ENCODE measurements at regions not wholly inside any gene's neighbourhood (a gene's known extent, or its start where the extent isn't known, plus 50 kb on each side); places are given as distances from the start of the nearest gene placed in this dataset.

- no peak for DNase-seq
- intact Hi-C loops (cut with DNase I): no loop called here
Observed at GRCh38 chr6:147849401-147850330, 341.2 kb downstream of the SAMD5 start.

GRCh38 chr6:147852772-147853171 lies 344.3 kb downstream of the SAMD5 start:
- no peak for DNase-seq
- intact Hi-C loops (cut with DNase I): no loop called here

GRCh38 chr6:147853574-147853973 lies 345.1 kb downstream of the SAMD5 start:
- intact Hi-C loops (cut with DNase I): no loop called here
- DNase-seq: no peak

- intact Hi-C loops (cut with DNase I): no loop called here
- DNase-seq: no peak
Observed at GRCh38 chr6:147855803-147856482, 347.5 kb downstream of the SAMD5 start.

GRCh38 chr6:147856687-147857086 lies 348.2 kb downstream of the SAMD5 start:
- intact Hi-C loops (cut with DNase I): no loop called here
- DNase-seq: no peak

- DNase-seq: no peak
- intact Hi-C loops (cut with DNase I): no loop called here
Observed at GRCh38 chr6:147858421-147858820, 349.9 kb downstream of the SAMD5 start.

GRCh38 chr6:147859071-147859470 lies 350.6 kb downstream of the SAMD5 start:
- no peak for DNase-seq
- intact Hi-C loops (cut with DNase I): no loop called here

- intact Hi-C loops (cut with DNase I): no loop called here
- DNase-seq: no peak
Observed at GRCh38 chr6:147861696-147862095, 353.2 kb downstream of the SAMD5 start.

- DNase-seq: no peak
- intact Hi-C loops (cut with DNase I): no loop called here
Observed at GRCh38 chr6:147867433-147868226, 359.1 kb downstream of the SAMD5 start.

GRCh38 chr6:147868427-147869190 lies 360.1 kb downstream of the SAMD5 start:
- intact Hi-C loops (cut with DNase I): no loop called here
- no peak for DNase-seq

- DNase-seq: no peak
- intact Hi-C loops (cut with DNase I): no loop called here
Observed at GRCh38 chr6:147869201-147869600, 360.7 kb downstream of the SAMD5 start.

- no peak for DNase-seq
- intact Hi-C loops (cut with DNase I): no loop called here
Observed at GRCh38 chr6:147869869-147870268, 361.4 kb downstream of the SAMD5 start.

GRCh38 chr6:147870506-147871110 lies 362.1 kb downstream of the SAMD5 start:
- intact Hi-C loops (cut with DNase I): no loop called here

GRCh38 chr6:147872002-147872401 lies 363.5 kb downstream of the SAMD5 start:
- intact Hi-C loops (cut with DNase I): no loop called here
- no peak for DNase-seq

More at GRCh38 chr6:147870506-147871110, 362.1 kb downstream of the SAMD5 start:
- DNase-seq: no peak

- intact Hi-C loops (cut with DNase I): no loop called here
- no peak for DNase-seq
Observed at GRCh38 chr6:147873816-147874215, 365.3 kb downstream of the SAMD5 start.

GRCh38 chr6:147874322-147874721 lies 365.8 kb downstream of the SAMD5 start:
- no peak for DNase-seq
- intact Hi-C loops (cut with DNase I): no loop called here

GRCh38 chr6:147879031-147879580 lies 370.6 kb downstream of the SAMD5 start:
- DNase-seq: no peak
- intact Hi-C loops (cut with DNase I): no loop called here

- intact Hi-C loops (cut with DNase I): no loop called here
- no peak for DNase-seq
Observed at GRCh38 chr6:147881432-147881831, 372.9 kb downstream of the SAMD5 start.

- no peak for DNase-seq
- intact Hi-C loops (cut with DNase I): no loop called here
Observed at GRCh38 chr6:147888374-147888773, 379.9 kb downstream of the SAMD5 start.

- intact Hi-C loops (cut with DNase I): no loop called here
- DNase-seq: no peak
Observed at GRCh38 chr6:147891671-147892070, 383.2 kb downstream of the SAMD5 start.

Data from posterior cingulate gyrus (tissue), 11 donors.